Transverse colon (tissue), 4 donors: ENCODE measurements at regions not wholly inside any gene's neighbourhood (a gene's known extent, or its start where the extent isn't known, plus 50 kb on each side); places are given as distances from the start of the nearest gene placed in this dataset.

ENCODE experiments used
- DNase-seq: peaks from one replicate; pipeline ENCODE4 v3.0.0-alpha.2; 2019
- H3K27ac ChIP-seq, 4 donors: fragments of 200-600 bp; sonication (generic); 2 replicates each; pipeline ENCODE4 v1.5.1; 2016 to 2018; ENCODE audit warnings: inconsistent platforms in 4 of 4
- H3K27me3 ChIP-seq: fragments of 200-600 bp; sonication (generic); 2 replicates; pipeline ENCODE4 v1.5.1; 2017; ENCODE audit warnings: inconsistent platforms
- H3K36me3 ChIP-seq, 4 donors: fragments of 200-600 bp; sonication (generic); 2 replicates each; pipeline ENCODE4 v1.5.1; 2017 to 2019; ENCODE audit warnings: inconsistent platforms in 4 of 4
- H3K4me1 ChIP-seq, 4 donors: fragments of 200-600 bp; sonication (generic); 2 replicates each; pipeline ENCODE4 v1.5.1; 2017 to 2020; ENCODE audit warnings: inconsistent platforms in 4 of 4
- H3K4me3 ChIP-seq, 4 donors: fragments of 200-600 bp; sonication (generic); 1 replicate in 1 of 4; 2 replicates in 3 of 4; pipeline versions ENCODE4 v1.5.1 to v1.6.1; 2017 to 2019; ENCODE audit warnings: inconsistent platforms in 4 of 4
- H3K9me3 ChIP-seq, 2 donors: fragments of 200-600 bp; sonication (generic); 2 replicates each; pipeline ENCODE4 v1.5.1; 2017 to 2019; ENCODE audit warnings: inconsistent platforms in 2 of 2
- EP300 ChIP-seq: sonication (generic); formaldehyde crosslinking; IDR thresholded peaks from one replicate; pipeline ENCODE4 v1.6.1; 2017; ENCODE audit warnings: antibody characterized with exemption, low read depth
- POLR2A ChIP-seq: fragments of 450-650 bp; IDR thresholded peaks from one replicate; pipeline ENCODE4 v1.6.1; 2016; ENCODE audit warnings: antibody characterized with exemption, mild to moderate bottlenecking, moderate library complexity
- POLR2AphosphoS5 ChIP-seq, 3 donors: sonication (generic); formaldehyde crosslinking; IDR thresholded peaks; one replicate each; pipeline ENCODE4 v1.6.1; 2016; ENCODE audit warnings: antibody characterized with exemption in 3 of 3
- WGBS, 2 donors: methylation state at CpG; one replicate each; pipeline ENCODE4 v1.1.5; 2018; ENCODE audit warnings: low coverage in 1 of 2; 5-methylcytosine and 5-hydroxymethylcytosine counted together
- in situ Hi-C, 4 donors: fragments of 200-750 bp; cut with MboI; loops; one replicate each; pipeline versions ENCODE4 v1.15.0 to v1.15.1; 2017; ENCODE audit warnings: low sequenced_read_pairs in 3 of 4, low pct_ligation_motif_present in 1 of 4, low pct_unique_long_range_greater_than_20kb in 1 of 4
- intact Hi-C: fragments of 100-400 bp; cut with DNase I; formaldehyde crosslinking; loops from one replicate; pipeline ENCODE4 v1.15.1; 2023; ENCODE audit warnings: low total_unique reads
- TF ChIP-seq, protein P1 (sequence below), 5 experiments: fragments of 200-600 bp in 3 of 5; fragments of 450-650 bp in 2 of 5; sonication (generic) in 3 of 5; IDR thresholded peaks; 1 replicate in 2 of 5; 2 replicates in 3 of 5; pipeline ENCODE4 v1.5.1; 2016 to 2017; ENCODE audit warnings: antibody characterized with exemption in 5 of 5, inconsistent platforms in 3 of 5, mild to moderate bottlenecking in 2 of 5, moderate library complexity in 1 of 5

DNA sequence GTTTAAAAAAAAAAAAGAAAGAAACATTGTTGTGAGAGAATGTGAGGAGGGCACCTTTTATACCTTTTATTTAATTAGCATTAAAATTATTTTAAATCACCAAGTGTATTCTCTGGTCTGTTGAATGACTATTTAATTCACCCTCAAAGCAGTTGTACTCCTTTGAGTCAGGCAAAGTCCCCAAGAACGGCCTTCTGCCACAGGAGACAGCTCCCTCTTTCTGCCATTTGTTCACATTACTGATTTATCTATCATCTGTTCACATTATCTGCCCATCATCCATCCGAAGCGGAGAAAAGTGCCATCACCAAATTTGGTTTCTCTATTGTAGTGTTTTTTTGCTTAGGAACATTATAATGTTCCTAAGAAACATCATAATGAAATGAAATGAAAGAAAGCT lies 240.7 kb upstream of the DPP10 start:
- no peak overlapping the region for H3K27ac ChIP-seq
- H3K4me1 ChIP-seq, result no peaks in the 10 kb centered on the region
- in situ Hi-C loops, result no loop called here
- WGBS, 2 donors, result 72 to 78% methylated on average over 3 of the region's 3 CpGs
- H3K4me3 ChIP-seq, result no peak overlapping the region
- no peak for TF ChIP-seq EP300
- no peak for TF ChIP-seq POLR2AphosphoS5 (IDR thresholded peaks at IDR 0.05)
- TF ChIP-seq, protein P1, sequence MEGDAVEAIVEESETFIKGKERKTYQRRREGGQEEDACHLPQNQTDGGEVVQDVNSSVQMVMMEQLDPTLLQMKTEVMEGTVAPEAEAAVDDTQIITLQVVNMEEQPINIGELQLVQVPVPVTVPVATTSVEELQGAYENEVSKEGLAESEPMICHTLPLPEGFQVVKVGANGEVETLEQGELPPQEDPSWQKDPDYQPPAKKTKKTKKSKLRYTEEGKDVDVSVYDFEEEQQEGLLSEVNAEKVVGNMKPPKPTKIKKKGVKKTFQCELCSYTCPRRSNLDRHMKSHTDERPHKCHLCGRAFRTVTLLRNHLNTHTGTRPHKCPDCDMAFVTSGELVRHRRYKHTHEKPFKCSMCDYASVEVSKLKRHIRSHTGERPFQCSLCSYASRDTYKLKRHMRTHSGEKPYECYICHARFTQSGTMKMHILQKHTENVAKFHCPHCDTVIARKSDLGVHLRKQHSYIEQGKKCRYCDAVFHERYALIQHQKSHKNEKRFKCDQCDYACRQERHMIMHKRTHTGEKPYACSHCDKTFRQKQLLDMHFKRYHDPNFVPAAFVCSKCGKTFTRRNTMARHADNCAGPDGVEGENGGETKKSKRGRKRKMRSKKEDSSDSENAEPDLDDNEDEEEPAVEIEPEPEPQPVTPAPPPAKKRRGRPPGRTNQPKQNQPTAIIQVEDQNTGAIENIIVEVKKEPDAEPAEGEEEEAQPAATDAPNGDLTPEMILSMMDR (IDR thresholded peaks at IDR 0.05), result no peak
- TF ChIP-seq POLR2A, result no peak
- no peaks in the 10 kb centered on the region for H3K9me3 ChIP-seq
- intact Hi-C loops, result no loop called here
- no peaks in the 10 kb centered on the region for H3K27me3 ChIP-seq
- H3K36me3 ChIP-seq, result no peaks in the 10 kb centered on the region
- no peak for DNase-seq

DNA sequence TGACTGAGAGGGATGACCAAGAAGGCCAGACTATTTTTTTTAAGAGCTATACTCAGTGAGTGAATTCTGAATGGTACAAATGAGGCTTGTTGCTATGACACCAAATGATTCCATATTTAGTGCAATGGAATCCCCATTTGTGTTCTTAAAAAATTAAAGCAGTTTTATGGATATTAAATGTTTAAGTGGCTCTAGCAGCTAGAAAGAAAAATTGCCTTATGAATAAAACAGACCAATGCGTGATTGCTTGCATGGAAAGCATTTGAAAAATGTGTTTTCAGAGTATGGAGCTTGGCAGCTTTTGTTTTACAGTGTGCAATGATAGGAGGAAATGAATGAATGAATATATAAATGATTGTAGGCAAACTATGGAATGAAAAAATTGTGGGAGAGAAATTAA lies 238.8 kb upstream of the DPP10 start:
- WGBS, 2 donors, result 83 to 86% methylated on average over 1 of the region's 1 CpG
- no peaks in the 10 kb centered on the region for H3K4me1 ChIP-seq
- no peak overlapping the region for H3K4me3 ChIP-seq
- H3K36me3 ChIP-seq, result no peaks in the 10 kb centered on the region
- DNase-seq, result no peak
- H3K27me3 ChIP-seq, result no peaks in the 10 kb centered on the region
- TF ChIP-seq EP300, result no peak
- no peak for TF ChIP-seq POLR2AphosphoS5 (IDR thresholded peaks at IDR 0.05)
- no peak for TF ChIP-seq POLR2A
- TF ChIP-seq, protein P1 (IDR thresholded peaks at IDR 0.05), result no peak
- in situ Hi-C loops, result no loop called here
- intact Hi-C loops, result no loop called here
- no peak overlapping the region for H3K27ac ChIP-seq
- H3K9me3 ChIP-seq, result no peaks in the 10 kb centered on the region

DNA sequence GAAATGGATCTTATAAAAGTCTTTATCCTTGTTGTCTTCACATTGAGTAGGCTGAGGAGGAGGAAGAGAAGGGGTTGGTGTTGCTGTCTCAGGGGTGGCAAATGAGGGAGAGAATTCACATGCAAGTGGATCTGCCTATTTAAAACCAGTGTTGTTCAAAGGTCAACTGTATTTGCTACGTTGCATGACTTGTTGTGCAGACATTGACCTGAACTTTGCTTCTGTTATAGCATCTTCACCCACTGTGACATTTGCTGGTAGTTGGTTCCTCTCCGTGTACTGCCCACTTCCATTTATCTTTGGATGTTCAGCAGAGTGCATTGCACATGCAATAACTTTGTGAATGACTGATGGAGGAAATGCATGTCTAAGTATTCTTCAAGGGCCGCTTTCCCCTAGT lies 228.6 kb upstream of the DPP10 start:
- no peak overlapping the region for H3K4me3 ChIP-seq
- H3K36me3 ChIP-seq, result no peaks in the 10 kb centered on the region
- no peak overlapping the region for H3K27ac ChIP-seq
- no peak for TF ChIP-seq POLR2A
- TF ChIP-seq POLR2AphosphoS5 (IDR thresholded peaks at IDR 0.05), result no peak
- TF ChIP-seq, protein P1 (IDR thresholded peaks at IDR 0.05), result no peak
- no peak for TF ChIP-seq EP300
- H3K9me3 ChIP-seq, result no peaks in the 10 kb centered on the region
- in situ Hi-C loops (no loop called here), intact Hi-C loops (no loop called here)
- WGBS, 2 donors, result 61 to 75% methylated on average over 3 of the region's 3 CpGs
- H3K4me1 ChIP-seq, result no peaks in the 10 kb centered on the region
- DNase-seq, result no peak
- no peaks in the 10 kb centered on the region for H3K27me3 ChIP-seq

DNA sequence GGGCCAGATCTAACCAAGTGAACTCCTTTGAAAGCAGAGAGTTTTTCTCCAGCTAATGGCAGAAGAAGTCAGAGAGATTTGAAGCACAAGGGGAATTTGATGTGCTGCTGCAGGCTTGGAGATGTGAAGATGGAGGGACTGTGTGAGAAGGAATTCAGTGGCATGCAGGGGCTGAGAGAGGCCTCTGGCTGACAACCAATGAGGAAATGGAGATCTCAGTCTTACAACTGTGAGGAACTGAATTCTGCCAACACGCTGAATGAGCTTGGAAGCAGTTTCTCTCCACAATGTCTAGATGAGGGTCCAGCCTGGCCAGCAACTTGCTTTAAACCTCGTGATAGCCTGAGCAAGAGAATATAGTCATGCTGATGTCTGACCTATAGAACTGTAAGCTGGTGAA lies 224.1 kb upstream of the DPP10 start:
- no peaks in the 10 kb centered on the region for H3K4me1 ChIP-seq
- no peak for DNase-seq
- WGBS, 2 donors, result 52 to 59% methylated on average over 2 of the region's 2 CpGs

More for the DNA sequence above, 224.1 kb upstream of the DPP10 start:
- in situ Hi-C loops (no loop called here), intact Hi-C loops (no loop called here)
- H3K27ac ChIP-seq, result no peak overlapping the region
- no peaks in the 10 kb centered on the region for H3K36me3 ChIP-seq
- no peak overlapping the region for H3K4me3 ChIP-seq
- TF ChIP-seq POLR2A (no peak), EP300 (no peak), POLR2AphosphoS5 (IDR thresholded peaks at IDR 0.05) (no peak)
- TF ChIP-seq, protein P1 (IDR thresholded peaks at IDR 0.05), result no peak
- H3K27me3 ChIP-seq, result no peaks in the 10 kb centered on the region
- no peaks in the 10 kb centered on the region for H3K9me3 ChIP-seq
